ENCODE measurements at regions not wholly inside any gene's neighbourhood (a gene's known extent, or its start where the extent isn't known, plus 50 kb on each side); places are given as distances from the start of the nearest gene placed in this dataset.

- no peak for TF ChIP-seq ZSCAN23 (tag by site-specific recombination; IDR thresholded peaks at IDR 0.05)
- TF ChIP-seq CTCF (tag by site-specific recombination; IDR thresholded peaks at IDR 0.05) = no peak
- no peak for TF ChIP-seq ZNF138 (tag by site-specific recombination; IDR thresholded peaks at IDR 0.05; ENCODE audit: borderline replicate concordance)
- TF ChIP-seq REST (tag by site-specific recombination; IDR thresholded peaks at IDR 0.05) = no peak
- TF ChIP-seq ZBTB26 (tag by site-specific recombination; optimal IDR thresholded peaks at IDR 0.05) = no peak
- no peak for TF ChIP-seq ZNF133 (tag by site-specific recombination; IDR thresholded peaks at IDR 0.05)
Observed at GRCh38 chrX:42422961-42423360, 355.0 kb downstream of the PPP1R2C start.

All from HEK293 (cell line).